GM12878 (cell line): ENCODE measurements at regions not wholly inside any gene's neighbourhood (a gene's known extent, or its start where the extent isn't known, plus 50 kb on each side); places are given as distances from the start of the nearest gene placed in this dataset.

ENCODE experiments used
- ATAC-seq: fragments of 200-7000 bp; cut with Tn5 transposase; 3 replicates; pipeline ENCODE4 v1.9.1; 2020; ENCODE audit warnings: mild to moderate bottlenecking, moderate library complexity
- BruUV-seq: library from RNA; stranded (reverse); fragments of 400-500 nt; replicated peaks from 2 replicates; lab custom pipeline; 2021; lab: Mats Ljungman, UMichigan
- CTCF ChIA-PET: fragments of 300-600 bp; sonication (Branson Sonifier 250); formaldehyde crosslinking; extraction: SDS; loops from one replicate; lab custom pipeline; 2021; ENCODE audit warnings: inconsistent platforms; lab: Yijun Ruan, JAX
- POLR2A ChIA-PET: fragments of 350-600 bp; formaldehyde crosslinking; extraction: SDS; loops from one replicate; lab custom pipeline; 2021; ENCODE audit warnings: inconsistent platforms; lab: Charles Lee
- RAD21 ChIA-PET: fragments of 300-600 bp; sonication (Branson Sonifier 250); formaldehyde crosslinking; loops from one replicate; lab custom pipeline; 2023; ENCODE audit warnings: antibody characterized with exemption; ENCODE audit not compliant: unreplicated experiment; lab: Charles Lee
- SMC1A ChIA-PET: fragments of 300-600 bp; sonication (Branson Sonifier 250); formaldehyde crosslinking; loops from one replicate; lab custom pipeline; 2023; ENCODE audit not compliant: unreplicated experiment, uncharacterized antibody; lab: Charles Lee
- DNase-seq: peaks from one replicate; pipeline ENCODE4 v3.0.0-alpha.2; 2011; ENCODE audit warnings: low read depth, low spot score
- FAIRE-seq: peaks from 3 replicates; lab custom pipeline; 2011; peaks lifted over from hg19 to GRCh38; lab: Jason Lieb, UNC
- H2AFZ ChIP-seq: 2 replicates; pipeline ENCODE4 v1.6.0; 2011; ENCODE audit warnings: low read depth, low read length, control low read depth; ENCODE audit not compliant: control insufficient read depth
- H3K27ac ChIP-seq: 2 replicates; pipeline ENCODE4 v1.5.1; 2011; ENCODE audit warnings: control low read depth; ENCODE audit not compliant: control insufficient read depth, insufficient read depth
- H3K27me3 ChIP-seq, 2 experiments: replicated peaks in 1 of 2; 2 replicates each; pipeline versions ENCODE4 v1.6.0 to v1.6.1; 2011; ENCODE audit warnings: low read length in 1 of 2; ENCODE audit not compliant: control insufficient read depth in 2 of 2, insufficient read depth in 2 of 2
- H3K36me3 ChIP-seq, 2 experiments: 2 replicates each; pipeline ENCODE4 v1.5.1; 2011; ENCODE audit warnings: low read length in 1 of 2; ENCODE audit not compliant: control insufficient read depth in 2 of 2, insufficient read depth in 2 of 2
- H3K4me1 ChIP-seq: 2 replicates; pipeline ENCODE4 v1.6.1; 2011; ENCODE audit warnings: mild to moderate bottlenecking, low read length, moderate library complexity, mixed read lengths; ENCODE audit not compliant: control insufficient read depth, insufficient read depth
- H3K4me2 ChIP-seq: 2 replicates; pipeline ENCODE4 v1.6.0; 2011; ENCODE audit warnings: control low read depth; ENCODE audit not compliant: control insufficient read depth, insufficient read depth
- H3K4me3 ChIP-seq: fragments of 200-600 bp; sonication (generic); 2 replicates; pipeline ENCODE4 v1.5.1; 2016
- H3K79me2 ChIP-seq: 2 replicates; pipeline ENCODE4 v1.6.0; 2011; ENCODE audit warnings: low read length; ENCODE audit not compliant: control insufficient read depth, insufficient read depth
- H3K9ac ChIP-seq: 2 replicates; pipeline ENCODE4 v1.8.0; 2011; ENCODE audit warnings: low read length, control low read depth, mixed read lengths; ENCODE audit not compliant: control insufficient read depth, insufficient read depth
- H3K9me3 ChIP-seq: replicated peaks from 3 replicates; pipeline ENCODE4 v1.5.1; 2011; ENCODE audit warnings: mild to moderate bottlenecking, low read length; ENCODE audit not compliant: control insufficient read depth, insufficient read depth
- H4K20me1 ChIP-seq: 2 replicates; pipeline ENCODE4 v1.6.0; 2011; ENCODE audit not compliant: control insufficient read depth, insufficient read depth
- EP300 ChIP-seq, 2 experiments: fragments of 150-350 bp in 1 of 2; IDR thresholded peaks; 2 replicates each; pipeline ENCODE4 v1.6.1; 2011 to 2012; ENCODE audit warnings: low read depth in 2 of 2, low read length in 2 of 2, borderline replicate concordance in 1 of 2, improper control_type of control experiment in 1 of 2, inconsistent platforms in 1 of 2; ENCODE audit not compliant: control insufficient read depth in 1 of 2
- ETV6 ChIP-seq, 2 experiments: fragments of 450-650 bp in 1 of 2; IDR thresholded peaks in 1 of 2; conservative IDR thresholded peaks in 1 of 2; 2 replicates each; pipeline ENCODE4 v1.6.1; 2014; ENCODE audit warnings: antibody characterized with exemption in 1 of 2, borderline replicate concordance in 1 of 2, low read depth in 1 of 2, mild to moderate bottlenecking in 1 of 2, moderate library complexity in 1 of 2
- GABPA ChIP-seq: IDR thresholded peaks from 2 replicates; pipeline ENCODE4 v1.6.1; 2014; ENCODE audit warnings: antibody characterized with exemption, low read depth, mild to moderate bottlenecking, inconsistent platforms
- IKZF1 ChIP-seq: fragments of 450-650 bp; conservative IDR thresholded peaks from 2 replicates; pipeline ENCODE4 v1.6.1; 2017; ENCODE audit warnings: antibody characterized with exemption, mild to moderate bottlenecking
- KAT2A ChIP-seq: conservative IDR thresholded peaks from 2 replicates; pipeline ENCODE4 v1.6.1; 2011; ENCODE audit warnings: low read depth, low read length; ENCODE audit not compliant: control insufficient read depth
- NFIC ChIP-seq: IDR thresholded peaks from 2 replicates; pipeline ENCODE4 v1.6.1; 2012; ENCODE audit warnings: low read depth, mild to moderate bottlenecking, inconsistent platforms, low read length, moderate library complexity
- POLR2AphosphoS5 ChIP-seq: IDR thresholded peaks from 2 replicates; pipeline ENCODE4 v1.6.1; 2011; ENCODE audit warnings: mild to moderate bottlenecking, low read length, inconsistent platforms
- SKIL ChIP-seq: fragments of 450-650 bp; IDR thresholded peaks from 2 replicates; pipeline ENCODE4 v1.6.1; 2017; ENCODE audit warnings: mild to moderate bottlenecking, low read depth, inconsistent platforms; ENCODE audit not compliant: poor library complexity, severe bottlenecking
- SREBF1 ChIP-seq: IDR thresholded peaks from 2 replicates; pipeline ENCODE4 v1.6.1; 2012; ENCODE audit warnings: mild to moderate bottlenecking, low read length
- USF2 ChIP-seq: IDR thresholded peaks from 2 replicates; pipeline ENCODE4 v1.6.1; 2011; ENCODE audit warnings: low read depth, low read length, improper control_type of control experiment, borderline replicate concordance
- ZBTB4 ChIP-seq: fragments of 450-650 bp; formaldehyde crosslinking; IDR thresholded peaks from 2 replicates; pipeline ENCODE4 v1.4.0; 2022; ENCODE audit warnings: mild to moderate bottlenecking, moderate library complexity
- WGBS: methylation state at CpG from one replicate; pipeline ENCODE4 v1.1.6; 2016; ENCODE audit warnings: low lambda C conversion rate; ENCODE audit not compliant: insufficient replicate concordance, insufficient coverage; ENCODE audit errors: missing lambda C conversion rate; 5-methylcytosine and 5-hydroxymethylcytosine counted together
- in situ Hi-C: fragments of 300-500 bp; cut with MboI; formaldehyde crosslinking; loops from 9 replicates; pipeline ENCODE4 v1.14.3; 2018; ENCODE audit warnings: mixed read lengths
- intact Hi-C: fragments of 100-400 bp; cut with micrococcal nuclease; formaldehyde crosslinking; loops from one replicate; pipeline ENCODE4 v1.14.2; 2022; ENCODE audit not compliant: unreplicated experiment

- no peak for DNase-seq
- H3K9ac ChIP-seq: no peak overlapping the region
- H4K20me1 ChIP-seq: no peaks in the 10 kb centered on the region
- no peak overlapping the region for H3K4me3 ChIP-seq
- FAIRE-seq: no peak
- WGBS: 8% methylated on average over 2 of the region's 2 CpGs
- no peak for ATAC-seq
- no peaks in the 10 kb centered on the region; a peak in 1 of 4 replicates for H3K27me3 ChIP-seq
- TF ChIP-seq KAT2A (no peak), USF2 (no peak), GABPA (no peak), ETV6 (conservative IDR thresholded peaks at IDR 0.05 in 1 of 2, IDR thresholded peaks at IDR 0.05 in 1 of 2; ENCODE audit: borderline replicate concordance in 1 of 2, low read depth in 1 of 2) (no peak), POLR2AphosphoS5 (no peak), EP300 (IDR thresholded peaks at IDR 0.05; ENCODE audit: borderline replicate concordance in 1 of 2, control insufficient read depth in 1 of 2, low read depth in 2 of 2, low read length in 2 of 2) (no peak), ZBTB4 (no peak), IKZF1 (no peak), NFIC (no peak), SREBF1 (no peak), SKIL (no peak)
- TF ChIP-seq, all 136 proteins: peak for 0
- Histone ChIP-seq H3K27ac (no peak overlapping the region), H3K79me2 (no peaks in the 10 kb centered on the region), H3K4me1 (no peaks in the 10 kb centered on the region), H2AFZ (no peak overlapping the region), H3K9me3 (no peaks in the 10 kb centered on the region), H3K4me2 (no peak overlapping the region), H3K36me3 (no peaks in the 10 kb centered on the region)
- ChIA-PET SMC1A (no interaction called here), POLR2A (no interaction called here), CTCF (no interaction called here), RAD21 (no interaction called here)
- intact Hi-C loops: no loop called here
- in situ Hi-C loops: no loop called here
- no TSS peak for BruUV-seq
These were observed 73.4 kb upstream of the TEX51 start for GRCh38 chr2:126825316-126825715.
